WTC11 (cell line): ENCODE measurements at regions not wholly inside any gene's neighbourhood (a gene's known extent, or its start where the extent isn't known, plus 50 kb on each side); places are given as distances from the start of the nearest gene placed in this dataset.

Experiments used
- ATAC-seq: fragments of 200-7000 bp; cut with Tn5 transposase; 2 replicates; pipeline ENCODE4 v1.10.0; 2021; ENCODE audit warnings: mild to moderate bottlenecking, moderate library complexity
- CTCF ChIA-PET: fragments of 300-600 bp; sonication (Branson Sonifier 250); formaldehyde crosslinking; loops from one replicate; lab custom pipeline; 2021; ENCODE audit warnings: antibody characterized with exemption; lab: Charles Lee
- POLR2A ChIA-PET: fragments of 350-600 bp; sonication (Branson Sonifier 250); formaldehyde crosslinking; loops from one replicate; lab custom pipeline; 2021; ENCODE audit warnings: antibody characterized with exemption; lab: Charles Lee
- DNase-seq: peaks from one replicate; pipeline ENCODE4 v3.0.0; 2021; ENCODE audit warnings: low spot score
- H3K27ac Mint-ChIP-seq: 2 replicates; pipeline ENCODE4 v1.8.0; 2021; ENCODE audit warnings: mixed read lengths
- H3K27me3 Mint-ChIP-seq: 2 replicates; pipeline ENCODE4 v1.8.0; 2021; ENCODE audit warnings: low read depth, mild to moderate bottlenecking, moderate library complexity, mixed read lengths
- H3K36me3 Mint-ChIP-seq: 2 replicates; pipeline ENCODE4 v1.8.0; 2021; ENCODE audit warnings: mixed read lengths
- H3K4me1 Mint-ChIP-seq: 2 replicates; pipeline ENCODE4 v1.8.0; 2022; ENCODE audit warnings: mixed read lengths
- H3K4me3 Mint-ChIP-seq: 2 replicates; pipeline ENCODE4 v1.8.0; 2021; ENCODE audit warnings: mild to moderate bottlenecking, moderate library complexity, mixed read lengths
- H3K9me3 Mint-ChIP-seq: 2 replicates; pipeline ENCODE4 v1.8.0; 2021; ENCODE audit warnings: mixed read lengths
- ATF1 ChIP-seq: sonication (generic); formaldehyde crosslinking; IDR thresholded peaks from 2 replicates; pipeline ENCODE4 v1.8.1; 2023; ENCODE audit warnings: mild to moderate bottlenecking, moderate library complexity, missing genetic modification reagents
- ELF4 ChIP-seq: sonication (generic); formaldehyde crosslinking; IDR thresholded peaks from 2 replicates; pipeline ENCODE4 v1.8.1; 2022; ENCODE audit warnings: low read depth, mild to moderate bottlenecking, moderate library complexity, missing genetic modification reagents
- GABPB1 ChIP-seq: sonication (generic); formaldehyde crosslinking; IDR thresholded peaks from 2 replicates; pipeline ENCODE4 v1.8.1; 2023; ENCODE audit warnings: mild to moderate bottlenecking, missing genetic modification reagents
- HMGA2 ChIP-seq: fragments of 250-450 bp; sonication (Bioruptor Pico); IDR thresholded peaks from 2 replicates; pipeline ENCODE4 v1.4.0; 2021; ENCODE audit warnings: mild to moderate bottlenecking, moderate library complexity
- NFATC4 ChIP-seq: fragments of 250-450 bp; sonication (Bioruptor Pico); IDR thresholded peaks from 2 replicates; pipeline ENCODE4 v1.9.0; 2021; ENCODE audit warnings: mild to moderate bottlenecking
- NR1H2 ChIP-seq: sonication (generic); formaldehyde crosslinking; IDR thresholded peaks from 2 replicates; pipeline ENCODE4 v1.9.0; 2021; ENCODE audit warnings: mild to moderate bottlenecking, moderate library complexity, missing genetic modification reagents
- RELA ChIP-seq: sonication (generic); formaldehyde crosslinking; IDR thresholded peaks from 2 replicates; pipeline ENCODE4 v1.8.1; 2022; ENCODE audit warnings: missing genetic modification reagents, mild to moderate bottlenecking, borderline replicate concordance
- SMAD4 ChIP-seq: sonication (generic); formaldehyde crosslinking; IDR thresholded peaks from 2 replicates; pipeline ENCODE4 v1.8.0; 2022; ENCODE audit warnings: mild to moderate bottlenecking, missing genetic modification reagents
- TCF7 ChIP-seq: sonication (generic); formaldehyde crosslinking; IDR thresholded peaks from 2 replicates; pipeline ENCODE4 v1.8.0; 2022; ENCODE audit warnings: mild to moderate bottlenecking, low read depth, missing genetic modification reagents, moderate library complexity
- TF ChIP-seq, protein P1 (sequence below): sonication (generic); formaldehyde crosslinking; IDR thresholded peaks from 2 replicates; pipeline ENCODE4 v1.8.1; 2023; ENCODE audit warnings: mild to moderate bottlenecking, missing genetic modification reagents, borderline replicate concordance
- TF ChIP-seq, protein P2 (sequence below): sonication (generic); formaldehyde crosslinking; conservative IDR thresholded peaks from 2 replicates; pipeline ENCODE4 v1.8.1; 2023; ENCODE audit warnings: mild to moderate bottlenecking, low read depth, missing genetic modification reagents, moderate library complexity
- TF ChIP-seq, protein P3 (sequence below): sonication (generic); formaldehyde crosslinking; IDR thresholded peaks from 2 replicates; pipeline ENCODE4 v1.8.0; 2022; ENCODE audit warnings: mild to moderate bottlenecking, missing genetic modification reagents
- TF ChIP-seq, protein P4 (sequence below): sonication (generic); formaldehyde crosslinking; IDR thresholded peaks from 2 replicates; pipeline ENCODE4 v1.8.0; 2023; ENCODE audit warnings: missing genetic modification reagents, mild to moderate bottlenecking, borderline replicate concordance
- TF ChIP-seq, protein P5 (sequence below): sonication (generic); formaldehyde crosslinking; IDR thresholded peaks from 2 replicates; pipeline ENCODE4 v1.8.1; 2022; ENCODE audit warnings: mild to moderate bottlenecking, missing genetic modification reagents, moderate library complexity, borderline replicate concordance
- TF ChIP-seq, protein P6 (sequence below): sonication (generic); formaldehyde crosslinking; IDR thresholded peaks from 2 replicates; pipeline ENCODE4 v1.8.0; 2023; ENCODE audit warnings: missing genetic modification reagents
- TF ChIP-seq, protein P7 (sequence below): sonication (generic); formaldehyde crosslinking; IDR thresholded peaks from 2 replicates; pipeline ENCODE4 v1.8.0; 2023; ENCODE audit warnings: mild to moderate bottlenecking, missing genetic modification reagents
- TF ChIP-seq, protein P8 (sequence below): fragments of 250-450 bp; sonication (Bioruptor Pico); IDR thresholded peaks from 2 replicates; pipeline ENCODE4 v2.1.2; 2022; ENCODE audit warnings: mild to moderate bottlenecking, moderate library complexity

DNA sequence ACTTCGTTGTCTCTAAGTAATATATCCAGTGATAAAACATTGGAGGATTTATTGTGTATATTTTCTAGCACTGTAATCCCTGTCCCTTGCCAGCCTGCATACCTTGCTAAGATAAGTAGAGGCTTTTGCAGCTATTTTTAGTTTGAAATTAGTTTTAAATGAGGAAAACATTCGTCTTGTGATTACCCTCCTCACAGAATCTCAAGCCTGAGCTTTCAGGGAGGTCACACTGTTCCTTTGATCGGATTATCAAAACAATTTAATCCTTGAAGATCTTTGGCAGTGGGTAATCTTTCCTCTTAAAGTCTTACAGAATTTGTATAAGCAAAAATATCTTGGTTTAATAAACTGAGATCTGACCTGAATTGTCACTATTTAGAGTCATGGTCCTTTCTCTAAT lies 897.0 kb upstream of the CELF2 start (continued):
- TF ChIP-seq GABPB1 (CRISPR knock-in tag) (no peak), NR1H2 (CRISPR knock-in tag) (no peak), TCF7 (CRISPR knock-in tag) (no peak), SMAD4 (CRISPR knock-in tag) (no peak), HMGA2 (no peak), ELF4 (CRISPR knock-in tag) (no peak)
- TF ChIP-seq, protein P1, sequence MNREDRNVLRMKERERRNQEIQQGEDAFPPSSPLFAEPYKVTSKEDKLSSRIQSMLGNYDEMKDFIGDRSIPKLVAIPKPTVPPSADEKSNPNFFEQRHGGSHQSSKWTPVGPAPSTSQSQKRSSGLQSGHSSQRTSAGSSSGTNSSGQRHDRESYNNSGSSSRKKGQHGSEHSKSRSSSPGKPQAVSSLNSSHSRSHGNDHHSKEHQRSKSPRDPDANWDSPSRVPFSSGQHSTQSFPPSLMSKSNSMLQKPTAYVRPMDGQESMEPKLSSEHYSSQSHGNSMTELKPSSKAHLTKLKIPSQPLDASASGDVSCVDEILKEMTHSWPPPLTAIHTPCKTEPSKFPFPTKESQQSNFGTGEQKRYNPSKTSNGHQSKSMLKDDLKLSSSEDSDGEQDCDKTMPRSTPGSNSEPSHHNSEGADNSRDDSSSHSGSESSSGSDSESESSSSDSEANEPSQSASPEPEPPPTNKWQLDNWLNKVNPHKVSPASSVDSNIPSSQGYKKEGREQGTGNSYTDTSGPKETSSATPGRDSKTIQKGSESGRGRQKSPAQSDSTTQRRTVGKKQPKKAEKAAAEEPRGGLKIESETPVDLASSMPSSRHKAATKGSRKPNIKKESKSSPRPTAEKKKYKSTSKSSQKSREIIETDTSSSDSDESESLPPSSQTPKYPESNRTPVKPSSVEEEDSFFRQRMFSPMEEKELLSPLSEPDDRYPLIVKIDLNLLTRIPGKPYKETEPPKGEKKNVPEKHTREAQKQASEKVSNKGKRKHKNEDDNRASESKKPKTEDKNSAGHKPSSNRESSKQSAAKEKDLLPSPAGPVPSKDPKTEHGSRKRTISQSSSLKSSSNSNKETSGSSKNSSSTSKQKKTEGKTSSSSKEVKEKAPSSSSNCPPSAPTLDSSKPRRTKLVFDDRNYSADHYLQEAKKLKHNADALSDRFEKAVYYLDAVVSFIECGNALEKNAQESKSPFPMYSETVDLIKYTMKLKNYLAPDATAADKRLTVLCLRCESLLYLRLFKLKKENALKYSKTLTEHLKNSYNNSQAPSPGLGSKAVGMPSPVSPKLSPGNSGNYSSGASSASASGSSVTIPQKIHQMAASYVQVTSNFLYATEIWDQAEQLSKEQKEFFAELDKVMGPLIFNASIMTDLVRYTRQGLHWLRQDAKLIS (CRISPR knock-in tag) = no peak
- TF ChIP-seq, protein P2, sequence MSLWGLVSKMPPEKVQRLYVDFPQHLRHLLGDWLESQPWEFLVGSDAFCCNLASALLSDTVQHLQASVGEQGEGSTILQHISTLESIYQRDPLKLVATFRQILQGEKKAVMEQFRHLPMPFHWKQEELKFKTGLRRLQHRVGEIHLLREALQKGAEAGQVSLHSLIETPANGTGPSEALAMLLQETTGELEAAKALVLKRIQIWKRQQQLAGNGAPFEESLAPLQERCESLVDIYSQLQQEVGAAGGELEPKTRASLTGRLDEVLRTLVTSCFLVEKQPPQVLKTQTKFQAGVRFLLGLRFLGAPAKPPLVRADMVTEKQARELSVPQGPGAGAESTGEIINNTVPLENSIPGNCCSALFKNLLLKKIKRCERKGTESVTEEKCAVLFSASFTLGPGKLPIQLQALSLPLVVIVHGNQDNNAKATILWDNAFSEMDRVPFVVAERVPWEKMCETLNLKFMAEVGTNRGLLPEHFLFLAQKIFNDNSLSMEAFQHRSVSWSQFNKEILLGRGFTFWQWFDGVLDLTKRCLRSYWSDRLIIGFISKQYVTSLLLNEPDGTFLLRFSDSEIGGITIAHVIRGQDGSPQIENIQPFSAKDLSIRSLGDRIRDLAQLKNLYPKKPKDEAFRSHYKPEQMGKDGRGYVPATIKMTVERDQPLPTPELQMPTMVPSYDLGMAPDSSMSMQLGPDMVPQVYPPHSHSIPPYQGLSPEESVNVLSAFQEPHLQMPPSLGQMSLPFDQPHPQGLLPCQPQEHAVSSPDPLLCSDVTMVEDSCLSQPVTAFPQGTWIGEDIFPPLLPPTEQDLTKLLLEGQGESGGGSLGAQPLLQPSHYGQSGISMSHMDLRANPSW (CRISPR knock-in tag) = no peak
- TF ChIP-seq, protein P3, sequence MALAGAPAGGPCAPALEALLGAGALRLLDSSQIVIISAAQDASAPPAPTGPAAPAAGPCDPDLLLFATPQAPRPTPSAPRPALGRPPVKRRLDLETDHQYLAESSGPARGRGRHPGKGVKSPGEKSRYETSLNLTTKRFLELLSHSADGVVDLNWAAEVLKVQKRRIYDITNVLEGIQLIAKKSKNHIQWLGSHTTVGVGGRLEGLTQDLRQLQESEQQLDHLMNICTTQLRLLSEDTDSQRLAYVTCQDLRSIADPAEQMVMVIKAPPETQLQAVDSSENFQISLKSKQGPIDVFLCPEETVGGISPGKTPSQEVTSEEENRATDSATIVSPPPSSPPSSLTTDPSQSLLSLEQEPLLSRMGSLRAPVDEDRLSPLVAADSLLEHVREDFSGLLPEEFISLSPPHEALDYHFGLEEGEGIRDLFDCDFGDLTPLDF (CRISPR knock-in tag) = no peak

DNA sequence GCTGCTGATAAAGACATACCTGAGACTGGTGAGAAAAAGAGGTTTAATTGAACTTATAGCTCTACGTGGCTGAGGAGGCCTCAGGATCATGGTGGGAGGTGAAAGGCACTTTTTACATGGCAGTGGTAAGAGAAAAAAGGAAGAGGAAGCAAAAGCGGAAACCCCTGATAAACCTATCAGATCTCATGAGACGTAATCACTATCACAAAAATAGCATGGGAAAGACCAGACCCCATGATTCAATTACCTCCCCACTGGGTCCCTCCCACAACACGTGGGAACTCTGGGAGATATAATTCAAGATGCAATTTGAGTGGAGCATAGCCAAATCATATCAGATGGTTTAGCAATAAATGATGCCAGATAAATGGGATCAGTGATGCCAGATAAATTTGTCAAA lies 892.0 kb upstream of the CELF2 start:
- Mint-ChIP-seq H3K4me3 (no peak overlapping the region), H3K27me3 (no peaks in the 10 kb centered on the region), H3K9me3 (peaks cover 18% of the 10 kb centered on the region), H3K27ac (no peak overlapping the region), H3K4me1 (peaks cover 3% of the 10 kb centered on the region), H3K36me3 (peaks cover 4% of the 10 kb centered on the region)
- DNase-seq (no peak), ATAC-seq (no peak)
- ChIA-PET CTCF (no interaction called here), POLR2A (no interaction called here)
- no peak for TF ChIP-seq RELA (CRISPR knock-in tag)
- no peak for TF ChIP-seq ATF1 (CRISPR knock-in tag)
- TF ChIP-seq, protein P4, sequence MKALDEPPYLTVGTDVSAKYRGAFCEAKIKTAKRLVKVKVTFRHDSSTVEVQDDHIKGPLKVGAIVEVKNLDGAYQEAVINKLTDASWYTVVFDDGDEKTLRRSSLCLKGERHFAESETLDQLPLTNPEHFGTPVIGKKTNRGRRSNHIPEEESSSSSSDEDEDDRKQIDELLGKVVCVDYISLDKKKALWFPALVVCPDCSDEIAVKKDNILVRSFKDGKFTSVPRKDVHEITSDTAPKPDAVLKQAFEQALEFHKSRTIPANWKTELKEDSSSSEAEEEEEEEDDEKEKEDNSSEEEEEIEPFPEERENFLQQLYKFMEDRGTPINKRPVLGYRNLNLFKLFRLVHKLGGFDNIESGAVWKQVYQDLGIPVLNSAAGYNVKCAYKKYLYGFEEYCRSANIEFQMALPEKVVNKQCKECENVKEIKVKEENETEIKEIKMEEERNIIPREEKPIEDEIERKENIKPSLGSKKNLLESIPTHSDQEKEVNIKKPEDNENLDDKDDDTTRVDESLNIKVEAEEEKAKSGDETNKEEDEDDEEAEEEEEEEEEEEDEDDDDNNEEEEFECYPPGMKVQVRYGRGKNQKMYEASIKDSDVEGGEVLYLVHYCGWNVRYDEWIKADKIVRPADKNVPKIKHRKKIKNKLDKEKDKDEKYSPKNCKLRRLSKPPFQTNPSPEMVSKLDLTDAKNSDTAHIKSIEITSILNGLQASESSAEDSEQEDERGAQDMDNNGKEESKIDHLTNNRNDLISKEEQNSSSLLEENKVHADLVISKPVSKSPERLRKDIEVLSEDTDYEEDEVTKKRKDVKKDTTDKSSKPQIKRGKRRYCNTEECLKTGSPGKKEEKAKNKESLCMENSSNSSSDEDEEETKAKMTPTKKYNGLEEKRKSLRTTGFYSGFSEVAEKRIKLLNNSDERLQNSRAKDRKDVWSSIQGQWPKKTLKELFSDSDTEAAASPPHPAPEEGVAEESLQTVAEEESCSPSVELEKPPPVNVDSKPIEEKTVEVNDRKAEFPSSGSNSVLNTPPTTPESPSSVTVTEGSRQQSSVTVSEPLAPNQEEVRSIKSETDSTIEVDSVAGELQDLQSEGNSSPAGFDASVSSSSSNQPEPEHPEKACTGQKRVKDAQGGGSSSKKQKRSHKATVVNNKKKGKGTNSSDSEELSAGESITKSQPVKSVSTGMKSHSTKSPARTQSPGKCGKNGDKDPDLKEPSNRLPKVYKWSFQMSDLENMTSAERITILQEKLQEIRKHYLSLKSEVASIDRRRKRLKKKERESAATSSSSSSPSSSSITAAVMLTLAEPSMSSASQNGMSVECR (CRISPR knock-in tag) = no peak
- TF ChIP-seq, protein P5, sequence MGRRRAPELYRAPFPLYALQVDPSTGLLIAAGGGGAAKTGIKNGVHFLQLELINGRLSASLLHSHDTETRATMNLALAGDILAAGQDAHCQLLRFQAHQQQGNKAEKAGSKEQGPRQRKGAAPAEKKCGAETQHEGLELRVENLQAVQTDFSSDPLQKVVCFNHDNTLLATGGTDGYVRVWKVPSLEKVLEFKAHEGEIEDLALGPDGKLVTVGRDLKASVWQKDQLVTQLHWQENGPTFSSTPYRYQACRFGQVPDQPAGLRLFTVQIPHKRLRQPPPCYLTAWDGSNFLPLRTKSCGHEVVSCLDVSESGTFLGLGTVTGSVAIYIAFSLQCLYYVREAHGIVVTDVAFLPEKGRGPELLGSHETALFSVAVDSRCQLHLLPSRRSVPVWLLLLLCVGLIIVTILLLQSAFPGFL (CRISPR knock-in tag) = no peak
- TF ChIP-seq, protein P6, sequence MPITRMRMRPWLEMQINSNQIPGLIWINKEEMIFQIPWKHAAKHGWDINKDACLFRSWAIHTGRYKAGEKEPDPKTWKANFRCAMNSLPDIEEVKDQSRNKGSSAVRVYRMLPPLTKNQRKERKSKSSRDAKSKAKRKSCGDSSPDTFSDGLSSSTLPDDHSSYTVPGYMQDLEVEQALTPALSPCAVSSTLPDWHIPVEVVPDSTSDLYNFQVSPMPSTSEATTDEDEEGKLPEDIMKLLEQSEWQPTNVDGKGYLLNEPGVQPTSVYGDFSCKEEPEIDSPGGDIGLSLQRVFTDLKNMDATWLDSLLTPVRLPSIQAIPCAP (CRISPR knock-in tag) = no peak
- TF ChIP-seq, protein P7, sequence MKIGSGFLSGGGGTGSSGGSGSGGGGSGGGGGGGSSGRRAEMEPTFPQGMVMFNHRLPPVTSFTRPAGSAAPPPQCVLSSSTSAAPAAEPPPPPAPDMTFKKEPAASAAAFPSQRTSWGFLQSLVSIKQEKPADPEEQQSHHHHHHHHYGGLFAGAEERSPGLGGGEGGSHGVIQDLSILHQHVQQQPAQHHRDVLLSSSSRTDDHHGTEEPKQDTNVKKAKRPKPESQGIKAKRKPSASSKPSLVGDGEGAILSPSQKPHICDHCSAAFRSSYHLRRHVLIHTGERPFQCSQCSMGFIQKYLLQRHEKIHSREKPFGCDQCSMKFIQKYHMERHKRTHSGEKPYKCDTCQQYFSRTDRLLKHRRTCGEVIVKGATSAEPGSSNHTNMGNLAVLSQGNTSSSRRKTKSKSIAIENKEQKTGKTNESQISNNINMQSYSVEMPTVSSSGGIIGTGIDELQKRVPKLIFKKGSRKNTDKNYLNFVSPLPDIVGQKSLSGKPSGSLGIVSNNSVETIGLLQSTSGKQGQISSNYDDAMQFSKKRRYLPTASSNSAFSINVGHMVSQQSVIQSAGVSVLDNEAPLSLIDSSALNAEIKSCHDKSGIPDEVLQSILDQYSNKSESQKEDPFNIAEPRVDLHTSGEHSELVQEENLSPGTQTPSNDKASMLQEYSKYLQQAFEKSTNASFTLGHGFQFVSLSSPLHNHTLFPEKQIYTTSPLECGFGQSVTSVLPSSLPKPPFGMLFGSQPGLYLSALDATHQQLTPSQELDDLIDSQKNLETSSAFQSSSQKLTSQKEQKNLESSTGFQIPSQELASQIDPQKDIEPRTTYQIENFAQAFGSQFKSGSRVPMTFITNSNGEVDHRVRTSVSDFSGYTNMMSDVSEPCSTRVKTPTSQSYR (CRISPR knock-in tag) = no peak
- TF ChIP-seq, protein P8, sequence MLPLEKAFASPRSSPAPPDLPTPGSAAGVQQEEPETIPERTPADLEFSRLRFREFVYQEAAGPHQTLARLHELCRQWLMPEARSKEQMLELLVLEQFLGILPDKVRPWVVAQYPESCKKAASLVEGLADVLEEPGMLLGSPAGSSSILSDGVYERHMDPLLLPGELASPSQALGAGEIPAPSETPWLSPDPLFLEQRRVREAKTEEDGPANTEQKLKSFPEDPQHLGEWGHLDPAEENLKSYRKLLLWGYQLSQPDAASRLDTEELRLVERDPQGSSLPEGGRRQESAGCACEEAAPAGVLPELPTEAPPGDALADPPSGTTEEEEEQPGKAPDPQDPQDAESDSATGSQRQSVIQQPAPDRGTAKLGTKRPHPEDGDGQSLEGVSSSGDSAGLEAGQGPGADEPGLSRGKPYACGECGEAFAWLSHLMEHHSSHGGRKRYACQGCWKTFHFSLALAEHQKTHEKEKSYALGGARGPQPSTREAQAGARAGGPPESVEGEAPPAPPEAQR (CRISPR knock-in tag) = no peak
- no peak for TF ChIP-seq NFATC4 (CRISPR knock-in tag)
